K562 (cell line): ENCODE measurements at regions not wholly inside any gene's neighbourhood (a gene's known extent, or its start where the extent isn't known, plus 50 kb on each side); places are given as distances from the start of the nearest gene placed in this dataset.

ENCODE experiments used
- ATF3 ChIP-seq, 2 experiments: fragments of 450-650 bp in 1 of 2; sonication (generic) in 1 of 2; formaldehyde crosslinking in 1 of 2; IDR thresholded peaks in 1 of 2; conservative IDR thresholded peaks in 1 of 2; 2 replicates each; pipeline versions ENCODE4 v1.6.1 to v1.8.1; 2016 to 2023; ENCODE audit warnings: mild to moderate bottlenecking in 2 of 2, moderate library complexity in 2 of 2, inconsistent platforms in 1 of 2, missing genetic modification reagents in 1 of 2
- BCLAF1 ChIP-seq, 2 experiments: fragments of 450-650 bp in 1 of 2; IDR thresholded peaks; 2 replicates each; pipeline ENCODE4 v1.6.1; 2011 to 2017; ENCODE audit warnings: low read depth in 2 of 2, antibody characterized with exemption in 1 of 2, borderline replicate concordance in 1 of 2, low read length in 1 of 2, mild to moderate bottlenecking in 1 of 2, mixed read lengths in 1 of 2; ENCODE audit not compliant: control insufficient read depth in 1 of 2
- BRD4 ChIP-seq: fragments of 200-600 bp; sonication (generic); IDR thresholded peaks from 2 replicates; pipeline ENCODE4 v1.6.1; 2017; ENCODE audit warnings: inconsistent platforms
- CXXC5 ChIP-seq: fragments of 250-450 bp; sonication (Bioruptor Pico); IDR thresholded peaks from 2 replicates; pipeline ENCODE4 v1.8.0; 2022; ENCODE audit warnings: inconsistent platforms, mild to moderate bottlenecking, moderate library complexity
- DPF2 ChIP-seq: fragments of 450-650 bp; IDR thresholded peaks from 2 replicates; pipeline ENCODE4 v1.6.1; 2016
- HNRNPH1 ChIP-seq: fragments of 200-400 bp; formaldehyde crosslinking; optimal IDR thresholded peaks from 2 replicates; pipeline ENCODE3; 2017; ENCODE audit warnings: low read depth, mild to moderate bottlenecking, low read length, moderate library complexity
- ID3 ChIP-seq, 2 experiments: fragments of 250-450 bp in 1 of 2; fragments of 450-650 bp in 1 of 2; sonication (Bioruptor Pico) in 1 of 2; IDR thresholded peaks; 2 replicates each; pipeline versions ENCODE4 v1.6.1 to v1.8.0; 2016 to 2021; ENCODE audit warnings: mild to moderate bottlenecking in 2 of 2, moderate library complexity in 2 of 2, missing compliant biosample characterization in 1 of 2, missing genetic modification characterization in 1 of 2
- ILK ChIP-seq: fragments of 450-650 bp; IDR thresholded peaks from 2 replicates; pipeline ENCODE4 v1.6.1; 2016; ENCODE audit warnings: missing genetic modification characterization, low read depth, mild to moderate bottlenecking, missing compliant biosample characterization, moderate library complexity, borderline replicate concordance
- IRF1 ChIP-seq: sonication (generic); formaldehyde crosslinking; IDR thresholded peaks from 2 replicates; pipeline ENCODE4 v1.8.0; 2022; ENCODE audit warnings: missing genetic modification reagents, mild to moderate bottlenecking, borderline replicate concordance
- MCM7 ChIP-seq, 2 experiments: fragments of 450-650 bp; IDR thresholded peaks; 2 replicates each; pipeline ENCODE4 v1.6.1; 2016 to 2018
- NELFE ChIP-seq: IDR thresholded peaks from 2 replicates; pipeline ENCODE4 v1.6.1; 2011; ENCODE audit warnings: mild to moderate bottlenecking; ENCODE audit not compliant: insufficient read depth, insufficient read length
- NR2C1 ChIP-seq, 2 experiments: fragments of 450-650 bp; IDR thresholded peaks; 2 replicates each; pipeline ENCODE4 v1.6.1; 2017; ENCODE audit warnings: mild to moderate bottlenecking in 2 of 2, antibody characterized with exemption in 1 of 2, inconsistent platforms in 1 of 2, missing compliant biosample characterization in 1 of 2, missing genetic modification characterization in 1 of 2
- TAL1 ChIP-seq: fragments of 450-650 bp; IDR thresholded peaks from 2 replicates; pipeline ENCODE4 v1.6.1; 2016; ENCODE audit warnings: mild to moderate bottlenecking
- ZKSCAN8 ChIP-seq: fragments of 200-800 bp; sonication (Bioruptor generic); IDR thresholded peaks from 2 replicates; pipeline ENCODE4 v1.6.1; 2016; ENCODE audit warnings: missing genetic modification characterization, missing compliant biosample characterization
- ZNF146 ChIP-seq: IDR thresholded peaks from one replicate; pipeline ENCODE4 v1.6.1; 2018; ENCODE audit warnings: missing compliant biosample characterization; ENCODE audit not compliant: unreplicated experiment
- ZNF311 ChIP-seq: fragments of 250-450 bp; sonication (Bioruptor Pico); IDR thresholded peaks from 2 replicates; pipeline ENCODE4 v1.4.0; 2020; ENCODE audit warnings: mild to moderate bottlenecking, moderate library complexity
- ZNF668 ChIP-seq: fragments of 250-450 bp; sonication (Bioruptor Pico); IDR thresholded peaks from 2 replicates; pipeline ENCODE4 v1.8.0; 2022; ENCODE audit warnings: mild to moderate bottlenecking, inconsistent platforms
- ZNF740 ChIP-seq, 3 experiments: fragments of 200-800 bp in 1 of 3; sonication (Bioruptor generic) in 1 of 3; sonication (generic) in 1 of 3; formaldehyde crosslinking in 1 of 3; IDR thresholded peaks; 2 replicates each; pipeline versions ENCODE4 v1.6.1 to v1.8.0; 2016 to 2022; ENCODE audit warnings: mild to moderate bottlenecking in 2 of 3, missing compliant biosample characterization in 2 of 3, missing genetic modification characterization in 2 of 3, missing genetic modification reagents in 1 of 3

GRCh38 chr7:149564340-149565095 is 66.9 kb upstream of the ZNF746 start (continued):
- TF ChIP-seq ID3 (CRISPR knock-in tag; IDR thresholded peaks at IDR 0.05): no peak
- TF ChIP-seq ID3 (tag; IDR thresholded peaks at IDR 0.05): peak; percentile 44; the same call in 1 of the 2 replicates
- TF ChIP-seq ZKSCAN8: 0 out of 2 replicates have a peak, but pooled peaks have one; percentile 49
- peak; percentile 76 for TF ChIP-seq ZNF311
- TF ChIP-seq IRF1 (CRISPR knock-in tag): no peak
- no peak for TF ChIP-seq NR2C1 (IDR thresholded peaks at IDR 0.05)
- peak; percentile 59 for TF ChIP-seq NR2C1 (tag; IDR thresholded peaks at IDR 0.05)
- 0 out of 2 replicates have a peak, but pooled peaks have one; percentile 20 for TF ChIP-seq ZNF668
- no peak for TF ChIP-seq BCLAF1 (IDR thresholded peaks at IDR 0.05; ENCODE audit: borderline replicate concordance in 1 of 2, control insufficient read depth in 1 of 2, low read depth in 2 of 2, low read length in 1 of 2)
- 0 out of 2 replicates have a peak, but pooled peaks have one; percentile 37 for TF ChIP-seq ILK
- no peak for TF ChIP-seq ATF3 (IDR thresholded peaks at IDR 0.05)
- TF ChIP-seq ATF3 (CRISPR knock-in tag; conservative IDR thresholded peaks at IDR 0.05): no peak
- TF ChIP-seq MCM7 (IDR thresholded peaks at IDR 0.05): no peak
- TF ChIP-seq TAL1: peak; percentile 46; the same call in 1 of the 2 replicates
- peak; percentile 56 for TF ChIP-seq CXXC5 (CRISPR knock-in tag)
- no peak for TF ChIP-seq HNRNPH1
- 0 out of 2 replicates have a peak, but pooled peaks have one; percentile 41 for TF ChIP-seq DPF2
- TF ChIP-seq NELFE: no peak
- TF ChIP-seq BRD4: no peak
- peak; percentile 37 for TF ChIP-seq ZNF146 (CRISPR knock-in tag)
- no peak for TF ChIP-seq ZNF740 (CRISPR knock-in tag; IDR thresholded peaks at IDR 0.05)
- TF ChIP-seq ZNF740 (tag; IDR thresholded peaks at IDR 0.05): peak in 1 of 2 experiments; percentile 88; a peak in 1 of 4 replicates
